OCI-LY7 (cell line): ENCODE measurements at regions not wholly inside any gene's neighbourhood (a gene's known extent, or its start where the extent isn't known, plus 50 kb on each side); places are given as distances from the start of the nearest gene placed in this dataset.
"Not testable (repeated sequence)": the region's sequence is repeated elsewhere in the genome, so short reads cannot be mapped to it uniquely, and the experiment has no call there.

ENCODE experiments used
- BruUV-seq: library from RNA; stranded (reverse); fragments of 400-500 nt; replicated peaks from 2 replicates; lab custom pipeline; 2021; lab: Mats Ljungman, UMichigan
- CTCF ChIA-PET: fragments of 300-600 bp; sonication (Branson Sonifier 250); formaldehyde crosslinking; loops from one replicate; lab custom pipeline; 2022; ENCODE audit warnings: antibody characterized with exemption; ENCODE audit not compliant: unreplicated experiment; lab: Charles Lee
- POLR2A ChIA-PET: fragments of 300-600 bp; sonication (Branson Sonifier 250); formaldehyde crosslinking; loops from one replicate; lab custom pipeline; 2022; ENCODE audit warnings: antibody characterized with exemption; lab: Charles Lee
- DNase-seq: peaks from one replicate; pipeline ENCODE4 v3.0.0-alpha.2; 2015; ENCODE audit warnings: low spot score
- H2AFZ ChIP-seq: fragments of 200-600 bp; sonication (generic), shearing (Covaris generic); 2 replicates; pipeline ENCODE4 v1.6.1; 2014; ENCODE audit warnings: mild to moderate bottlenecking, antibody characterized with exemption, low read length, moderate library complexity
- H3K27ac ChIP-seq: fragments of 200-600 bp; sonication (generic); 2 replicates; pipeline ENCODE4 v1.5.1; 2014; ENCODE audit warnings: mixed run types, low read depth, mild to moderate bottlenecking, moderate library complexity, low read length, inconsistent platforms; ENCODE audit not compliant: poor library complexity, severe bottlenecking
- H3K36me3 ChIP-seq: fragments of 200-600 bp; sonication (generic); 2 replicates; pipeline ENCODE4 v1.6.1; 2014; ENCODE audit warnings: mild to moderate bottlenecking, antibody characterized with exemption, low read length, moderate library complexity, mixed read lengths; ENCODE audit not compliant: insufficient read depth
- H3K4me1 ChIP-seq: fragments of 200-600 bp; sonication (generic); 2 replicates; pipeline ENCODE4 v1.5.1; 2014; ENCODE audit warnings: mild to moderate bottlenecking, low read length; ENCODE audit not compliant: insufficient read depth, poor library complexity, severe bottlenecking
- H3K4me2 ChIP-seq: fragments of 200-600 bp; sonication (generic); 2 replicates; pipeline ENCODE4 v1.6.1; 2014; ENCODE audit warnings: mild to moderate bottlenecking, low read length
- H3K4me3 ChIP-seq: fragments of 200-600 bp; sonication (generic); 2 replicates; pipeline ENCODE4 v1.5.1; 2014; ENCODE audit warnings: mild to moderate bottlenecking, low read depth, low read length; ENCODE audit not compliant: poor library complexity, severe bottlenecking
- H3K79me2 ChIP-seq: fragments of 200-600 bp; sonication (generic); 2 replicates; pipeline ENCODE4 v1.6.1; 2016; ENCODE audit warnings: low read depth, mild to moderate bottlenecking, low read length, moderate library complexity, mixed read lengths; ENCODE audit not compliant: insufficient read depth
- H3K9me2 ChIP-seq: fragments of 200-600 bp; sonication (generic); 2 replicates; pipeline ENCODE4 v1.6.1; 2016; ENCODE audit warnings: mild to moderate bottlenecking, low read length, mixed read lengths; ENCODE audit not compliant: insufficient read depth
- H3K9me3 ChIP-seq: fragments of 200-600 bp; sonication (generic); 2 replicates; pipeline ENCODE4 v1.6.1; 2014; ENCODE audit warnings: mild to moderate bottlenecking, mixed run types, low read length, mixed read lengths
- H4K20me1 ChIP-seq: fragments of 200-600 bp; sonication (generic); 2 replicates; pipeline ENCODE4 v1.6.1; 2014; ENCODE audit warnings: mild to moderate bottlenecking, antibody characterized with exemption, low read length, moderate library complexity, mixed read lengths; ENCODE audit not compliant: insufficient read depth
- CTCF ChIP-seq: fragments of 200-600 bp; sonication (generic); conservative IDR thresholded peaks from 2 replicates; pipeline ENCODE4 v1.5.1; 2014; ENCODE audit warnings: mild to moderate bottlenecking, antibody characterized with exemption, low read length, moderate library complexity, mixed read lengths
- EZH2phosphoT487 ChIP-seq: fragments of 200-600 bp; sonication (generic); IDR thresholded peaks from 2 replicates; pipeline ENCODE4 v1.6.1; 2018; ENCODE audit warnings: low read depth, borderline replicate concordance, mild to moderate bottlenecking, mixed run types, antibody characterized with exemption, low read length, moderate library complexity, mixed read lengths
- intact Hi-C: fragments of 100-400 bp; cut with micrococcal nuclease; formaldehyde crosslinking; loops from one replicate; pipeline ENCODE4 v1.10.0; 2022; ENCODE audit not compliant: unreplicated experiment

GRCh38 chr10:61818251-61818650, 83.2 kb upstream of the ARID5B start:
- H3K4me2 ChIP-seq, H3K79me2 ChIP-seq, H2AFZ ChIP-seq, DNase-seq, H4K20me1 ChIP-seq, H3K9me2 ChIP-seq, H3K4me3 ChIP-seq, intact Hi-C loops, H3K9me3 ChIP-seq, H3K4me1 ChIP-seq, H3K27ac ChIP-seq, BruUV-seq, H3K36me3 ChIP-seq: not testable (repeated sequence)
- CTCF ChIA-PET: interaction anchor here (0.6 kb wide), 1 partner anchor 198 kb away, joined by 3 read pairs; no protein-coding TSS in a partner anchor
- POLR2A ChIA-PET: interaction anchor here (0.6 to 1.1 kb wide), 3 partner anchors 20 to 79 kb away, joined by 3 to 4 read pairs (median 3); no protein-coding TSS in a partner anchor

GRCh38 chr10:61819208-61819607, 82.3 kb upstream of the ARID5B start:
- Histone ChIP-seq H4K20me1 (no peaks in the 10 kb centered on the region), H3K4me2 (no peak overlapping the region), H3K9me2 (no peaks in the 10 kb centered on the region), H3K79me2 (no peaks in the 10 kb centered on the region), H3K4me3 (no peak overlapping the region), H2AFZ (no peak overlapping the region), H3K4me1 (no peaks in the 10 kb centered on the region), H3K36me3 (no peaks in the 10 kb centered on the region), H3K9me3 (no peaks in the 10 kb centered on the region), H3K27ac (no peak overlapping the region)
- peak; percentile 47 for TF ChIP-seq CTCF
- TF ChIP-seq EZH2phosphoT487: no peak
- no TSS peak for BruUV-seq
- no peak for DNase-seq
- ChIA-PET CTCF (no interaction called here), POLR2A (interaction anchor here (0.7 to 1.0 kb wide), 3 partner anchors 73 to 1813 kb away, joined by 3 read pairs; partner anchors contain the start of gene ARID5B)
- intact Hi-C loops: no loop called here

DNA sequence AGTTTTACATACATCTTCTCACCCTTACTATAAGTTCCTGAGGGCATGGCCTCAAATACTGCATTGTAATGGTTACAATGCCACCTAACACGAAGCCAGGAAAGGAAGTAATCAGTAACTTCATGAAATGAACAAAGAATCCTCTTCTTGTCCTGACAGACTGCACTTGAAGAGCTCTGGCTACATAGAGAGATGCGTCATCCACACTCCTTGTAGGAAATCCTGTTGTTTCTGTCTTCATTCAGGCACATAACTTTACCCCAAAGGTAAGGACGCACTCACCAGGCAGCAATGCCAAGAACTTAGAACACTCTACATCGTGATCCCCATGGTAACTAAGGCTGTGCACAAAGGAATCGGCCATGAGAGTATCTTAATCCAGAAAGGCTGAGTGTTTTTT, 80.3 kb upstream of the ARID5B start:
- Histone ChIP-seq H3K36me3 (no peaks in the 10 kb centered on the region), H2AFZ (no peak overlapping the region), H3K9me3 (no peaks in the 10 kb centered on the region), H3K9me2 (no peaks in the 10 kb centered on the region), H3K4me2 (no peak overlapping the region), H3K79me2 (no peaks in the 10 kb centered on the region), H3K4me1 (no peaks in the 10 kb centered on the region), H3K27ac (no peak overlapping the region), H3K4me3 (no peak overlapping the region), H4K20me1 (no peaks in the 10 kb centered on the region)
- no peak for TF ChIP-seq CTCF
- no peak for TF ChIP-seq EZH2phosphoT487
- intact Hi-C loops: no loop called here
- no TSS peak for BruUV-seq
- ChIA-PET CTCF (no interaction called here), POLR2A (no interaction called here)
- DNase-seq: no peak
